ENCODE measurements at regions not wholly inside any gene's neighbourhood (a gene's known extent, or its start where the extent isn't known, plus 50 kb on each side); places are given as distances from the start of the nearest gene placed in this dataset.

GRCh38 chr18:7470503-7470902 is 96.6 kb upstream of the PTPRM start:
- no peak overlapping the region for H2BK15ac ChIP-seq (ENCODE audit: low read depth, low read length)
- no peak overlapping the region for H3K14ac ChIP-seq (ENCODE audit: insufficient read depth, low read length)
- H3K4me1 ChIP-seq (ENCODE audit: insufficient read depth, low read length): no peaks in the 10 kb centered on the region
- no peaks in the 10 kb centered on the region for H3K79me2 ChIP-seq (ENCODE audit: insufficient read depth, low read length)
- H2BK12ac ChIP-seq (ENCODE audit: insufficient read length, low read depth, low read length): no peak overlapping the region
- no peak for DNase-seq
- no peak overlapping the region for H3K56ac ChIP-seq (ENCODE audit: insufficient read length, low read depth, low read length)
- no peak for TF ChIP-seq CTCF (conservative IDR thresholded peaks at IDR 0.05)
- H4K20me1 ChIP-seq (ENCODE audit: control insufficient read depth, insufficient read depth, insufficient read length): no peaks in the 10 kb centered on the region
- no peak overlapping the region for H4K8ac ChIP-seq (replicated peaks; ENCODE audit: insufficient read length, low read depth, low read length)
- no peak overlapping the region for H2AK5ac ChIP-seq (ENCODE audit: insufficient read length, low read length)
- H3K18ac ChIP-seq (ENCODE audit: insufficient read length, low read depth, low read length): no peak overlapping the region
- H3T11ph ChIP-seq (ENCODE audit: low read length): no peak overlapping the region
- H3K9me3 ChIP-seq (ENCODE audit: control insufficient read depth, low read depth, low read length): no peaks in the 10 kb centered on the region
- H2BK5ac ChIP-seq (ENCODE audit: insufficient read length, low read length): no peak overlapping the region
- H4K91ac ChIP-seq (ENCODE audit: insufficient read length, low read depth, low read length): no peak overlapping the region
- no peak overlapping the region for H2BK120ac ChIP-seq (ENCODE audit: low read depth, low read length, poor library complexity, severe bottlenecking)
- Mint-ChIP-seq H3K27me3 (ENCODE audit: low read depth) (peaks cover 4% of the 10 kb centered on the region; the same call in 1 of the 2 replicates), H3K36me3 (ENCODE audit: insufficient read depth in 1 of 3, low read depth in 3 of 3) (no peaks in the 10 kb centered on the region), H3K9me3 (no peaks in the 10 kb centered on the region), H3K4me3 (no peak overlapping the region), H3K4me1 (peaks cover 7 to 8% of the 10 kb centered on the region in 2 experiments; a peak in 3 of 4 replicates), H3K27ac (no peak overlapping the region)
- no peaks in the 10 kb centered on the region for H3K23me2 ChIP-seq (ENCODE audit: insufficient read length, low read depth, low read length, poor library complexity, severe bottlenecking)
- H2BK20ac ChIP-seq (ENCODE audit: low read depth, low read length, poor library complexity, severe bottlenecking): no peak overlapping the region
- H2AFZ ChIP-seq (ENCODE audit: low read length): no peak overlapping the region
- H3K27ac ChIP-seq (ENCODE audit: insufficient read length, low read depth, low read length): no peak overlapping the region
- H3K9ac ChIP-seq (ENCODE audit: extremely low read depth, insufficient read length, low read length): no peak overlapping the region
- H3K79me1 ChIP-seq (ENCODE audit: insufficient read depth, low read depth, low read length, poor library complexity, severe bottlenecking): no peaks in the 10 kb centered on the region
- H4K5ac ChIP-seq (ENCODE audit: insufficient read length, low read depth, low read length): no peak overlapping the region
- WGBS (ENCODE audit: extremely low coverage, insufficient read length, low lambda C conversion rate): no CpG with 5 or more reads among the region's 3 CpGs
- no peak overlapping the region for H3K23ac ChIP-seq (ENCODE audit: insufficient read length, low read depth, low read length)
- no peaks in the 10 kb centered on the region for H3K27me3 ChIP-seq (ENCODE audit: insufficient read depth, low read length)
- H3K4me2 ChIP-seq (ENCODE audit: insufficient read depth, insufficient read length, low read length): no peak overlapping the region
- H3K4ac ChIP-seq (ENCODE audit: low read depth, low read length): no peak overlapping the region

Data from H9 (cell line).